IMR-90 (cell line): ENCODE measurements at regions not wholly inside any gene's neighbourhood (a gene's known extent, or its start where the extent isn't known, plus 50 kb on each side); places are given as distances from the start of the nearest gene placed in this dataset.

Source experiments
- BHLHE40 ChIP-seq: fragments of 150-350 bp; IDR thresholded peaks from 2 replicates; pipeline ENCODE4 v1.6.1; 2016; ENCODE audit warnings: mild to moderate bottlenecking, low read depth, low read length
- CHD1 ChIP-seq: IDR thresholded peaks from 2 replicates; pipeline ENCODE4 v1.6.1; 2012; ENCODE audit warnings: low read depth, low read length, improper control_type of control experiment
- CTCF ChIP-seq: conservative IDR thresholded peaks from 2 replicates; pipeline ENCODE4 v1.5.1; 2012; ENCODE audit warnings: mild to moderate bottlenecking, low read depth, low read length, improper control_type of control experiment
- FOS ChIP-seq: fragments of 150-350 bp; IDR thresholded peaks from 2 replicates; pipeline ENCODE4 v1.6.1; 2016; ENCODE audit warnings: low read depth, low read length
- MAZ ChIP-seq: IDR thresholded peaks from 2 replicates; pipeline ENCODE4 v1.6.1; 2012; ENCODE audit warnings: low read depth, mild to moderate bottlenecking, low read length, improper control_type of control experiment, moderate library complexity, borderline replicate concordance
- POLR2A ChIP-seq: IDR thresholded peaks from 2 replicates; pipeline ENCODE4 v1.6.1; 2012; ENCODE audit warnings: mild to moderate bottlenecking, low read depth, low read length
- RFX5 ChIP-seq: IDR thresholded peaks from 2 replicates; pipeline ENCODE4 v1.8.0; 2012; ENCODE audit warnings: low read depth, mild to moderate bottlenecking, low read length, moderate library complexity
- SMC3 ChIP-seq: fragments of 150-350 bp; IDR thresholded peaks from 2 replicates; pipeline ENCODE4 v1.6.1; 2016; ENCODE audit warnings: low read depth, mild to moderate bottlenecking, antibody characterized with exemption, low read length, moderate library complexity
- USF2 ChIP-seq: fragments of 150-350 bp; IDR thresholded peaks from 2 replicates; pipeline ENCODE4 v1.6.1; 2017; ENCODE audit warnings: mild to moderate bottlenecking, antibody characterized with exemption, low read length, low read depth

GRCh38 chr6:105509506-105510331, 106.8 kb upstream of the PREP start:
- TF ChIP-seq POLR2A (no peak), CTCF (peak; percentile 55), CHD1 (no peak), RFX5 (no peak), BHLHE40 (no peak), SMC3 (peak; percentile 53), USF2 (no peak), FOS (no peak), MAZ (no peak)
